Progenitor cell of endocrine pancreas (in vitro differentiated cells): ENCODE measurements at regions not wholly inside any gene's neighbourhood (a gene's known extent, or its start where the extent isn't known, plus 50 kb on each side); places are given as distances from the start of the nearest gene placed in this dataset.

Experiments used
- DNase-seq: peaks from one replicate; pipeline ENCODE4 v3.0.0; 2021; ENCODE audit warnings: low spot score; ENCODE audit not compliant: unreplicated experiment
- H3K27ac Mint-ChIP-seq: 2 replicates; pipeline ENCODE4 v1.8.0; 2021; ENCODE audit warnings: mild to moderate bottlenecking, moderate library complexity, mixed read lengths
- H3K27me3 Mint-ChIP-seq: 2 replicates; pipeline ENCODE4 v1.8.0; 2021; ENCODE audit warnings: mixed read lengths
- H3K36me3 Mint-ChIP-seq: 2 replicates; pipeline ENCODE4 v1.8.0; 2022; ENCODE audit warnings: mixed read lengths; ENCODE audit not compliant: insufficient read depth
- H3K4me1 Mint-ChIP-seq: 2 replicates; pipeline ENCODE4 v1.8.0; 2021; ENCODE audit warnings: low read depth, mixed read lengths
- H3K4me3 Mint-ChIP-seq: 2 replicates; pipeline ENCODE4 v1.8.0; 2021; ENCODE audit warnings: low read depth, mild to moderate bottlenecking, moderate library complexity, mixed read lengths
- H3K9me3 Mint-ChIP-seq: 2 replicates; pipeline ENCODE4 v1.8.0; 2021; ENCODE audit warnings: low read depth, mixed read lengths
- CTCF ChIP-seq: fragments of 200-600 bp; sonication (generic); IDR thresholded peaks from one replicate; pipeline ENCODE4 v1.5.0; 2021; ENCODE audit warnings: antibody characterized with exemption, mild to moderate bottlenecking; ENCODE audit not compliant: unreplicated experiment

- no peak overlapping the region for H3K4me3 Mint-ChIP-seq
- TF ChIP-seq CTCF = no peak
- H3K9me3 Mint-ChIP-seq = no peaks in the 10 kb centered on the region
- no peak for DNase-seq
- no peak overlapping the region for H3K27ac Mint-ChIP-seq
- no peaks in the 10 kb centered on the region for H3K36me3 Mint-ChIP-seq
- H3K27me3 Mint-ChIP-seq = peaks cover 16% of the 10 kb centered on the region
- H3K4me1 Mint-ChIP-seq = peaks cover 3% of the 10 kb centered on the region
These were observed 173.6 kb upstream of the DYNLRB2 start for GRCh38 chr16:80367037-80367658.

GRCh38 chr16:80366023-80366422 lies 174.8 kb upstream of the DYNLRB2 start:
- Mint-ChIP-seq H3K27ac (no peak overlapping the region), H3K27me3 (peaks cover 24% of the 10 kb centered on the region), H3K4me3 (no peak overlapping the region), H3K9me3 (no peaks in the 10 kb centered on the region), H3K36me3 (no peaks in the 10 kb centered on the region), H3K4me1 (peaks cover 5% of the 10 kb centered on the region)
- no peak for TF ChIP-seq CTCF
- DNase-seq = no peak

GRCh38 chr16:80362816-80363215 lies 178.0 kb upstream of the DYNLRB2 start:
- no peaks in the 10 kb centered on the region for H3K9me3 Mint-ChIP-seq
- peaks cover 4% of the 10 kb centered on the region for H3K4me1 Mint-ChIP-seq
- TF ChIP-seq CTCF = no peak
- DNase-seq = no peak
- H3K4me3 Mint-ChIP-seq = no peak overlapping the region
- no peak overlapping the region for H3K27ac Mint-ChIP-seq
- no peaks in the 10 kb centered on the region for H3K36me3 Mint-ChIP-seq
- H3K27me3 Mint-ChIP-seq = peaks cover 24% of the 10 kb centered on the region

GRCh38 chr16:80356365-80356764 lies 184.4 kb upstream of the DYNLRB2 start:
- Mint-ChIP-seq H3K4me3 (no peak overlapping the region), H3K4me1 (no peaks in the 10 kb centered on the region), H3K9me3 (no peaks in the 10 kb centered on the region), H3K27me3 (peaks cover under 1% of the 10 kb centered on the region), H3K27ac (no peak overlapping the region), H3K36me3 (no peaks in the 10 kb centered on the region)
- no peak for TF ChIP-seq CTCF
- no peak for DNase-seq

- Mint-ChIP-seq H3K27me3 (no peaks in the 10 kb centered on the region), H3K4me3 (no peak overlapping the region), H3K27ac (no peak overlapping the region), H3K4me1 (no peaks in the 10 kb centered on the region), H3K36me3 (no peaks in the 10 kb centered on the region), H3K9me3 (no peaks in the 10 kb centered on the region)
- no peak for DNase-seq
- TF ChIP-seq CTCF = no peak
These were observed 185.5 kb upstream of the DYNLRB2 start for GRCh38 chr16:80355335-80355734.
